Loucy (cell line): ENCODE measurements at regions not wholly inside any gene's neighbourhood (a gene's known extent, or its start where the extent isn't known, plus 50 kb on each side); places are given as distances from the start of the nearest gene placed in this dataset.

Source experiments
- H2AFZ ChIP-seq: fragments of 200-600 bp; sonication (generic); 2 replicates; pipeline ENCODE4 v1.6.0; 2016; ENCODE audit warnings: antibody characterized with exemption, mild to moderate bottlenecking, low read length, moderate library complexity
- H3F3A ChIP-seq: fragments of 200-600 bp; 2 replicates; pipeline ENCODE4 v1.6.0; 2016; ENCODE audit warnings: antibody characterized with exemption, low read depth, mild to moderate bottlenecking
- H3K27me3 ChIP-seq: fragments of 200-600 bp; sonication (generic); 2 replicates; pipeline ENCODE4 v1.6.1; 2014; ENCODE audit warnings: low read length, mild to moderate bottlenecking; ENCODE audit not compliant: insufficient read depth, poor library complexity, severe bottlenecking
- H3K36me3 ChIP-seq: fragments of 200-600 bp; sonication (generic); 2 replicates; pipeline ENCODE4 v1.6.1; 2016; ENCODE audit warnings: low read length; ENCODE audit not compliant: insufficient read depth
- H3K4me1 ChIP-seq: fragments of 200-600 bp; sonication (generic); 2 replicates; pipeline ENCODE4 v1.5.1; 2014; ENCODE audit warnings: low read length, mild to moderate bottlenecking; ENCODE audit not compliant: insufficient read depth, poor library complexity, severe bottlenecking
- H3K4me2 ChIP-seq: fragments of 200-600 bp; sonication (generic); 2 replicates; pipeline ENCODE4 v1.6.0; 2014; ENCODE audit warnings: antibody characterized with exemption, low read length, low read depth, mild to moderate bottlenecking; ENCODE audit not compliant: poor library complexity, severe bottlenecking
- H3K4me3 ChIP-seq: fragments of 200-600 bp; sonication (generic); 2 replicates; pipeline ENCODE4 v1.5.1; 2014; ENCODE audit warnings: low read length, mild to moderate bottlenecking, mixed read lengths; ENCODE audit not compliant: poor library complexity, severe bottlenecking
- H3K79me2 ChIP-seq: fragments of 200-600 bp; sonication (generic); 2 replicates; pipeline ENCODE4 v1.6.1; 2014; ENCODE audit warnings: low read length; ENCODE audit not compliant: insufficient read depth
- H3K9ac ChIP-seq: fragments of 200-600 bp; sonication (generic); 2 replicates; pipeline ENCODE4 v1.6.0; 2014; ENCODE audit warnings: mild to moderate bottlenecking, low read depth, low read length, moderate library complexity; ENCODE audit not compliant: poor library complexity, severe bottlenecking
- H3K9me2 ChIP-seq: fragments of 200-600 bp; sonication (generic); replicated peaks from 2 replicates; pipeline ENCODE4 v1.6.1; 2016; ENCODE audit warnings: low read depth, low read length, mixed read lengths
- H3K9me3 ChIP-seq: fragments of 200-600 bp; sonication (generic); 2 replicates; pipeline ENCODE4 v1.6.1; 2014; ENCODE audit warnings: mild to moderate bottlenecking, antibody characterized with exemption, low read length, low read depth; ENCODE audit not compliant: insufficient read depth
- H4K20me1 ChIP-seq: fragments of 200-600 bp; sonication (generic); 2 replicates; pipeline ENCODE4 v1.6.0; 2014; ENCODE audit warnings: antibody characterized with exemption, low read length, mild to moderate bottlenecking; ENCODE audit not compliant: insufficient read depth, poor library complexity, severe bottlenecking
- EZH2phosphoT487 ChIP-seq: fragments of 200-600 bp; IDR thresholded peaks from 2 replicates; pipeline ENCODE4 v1.6.1; 2018; ENCODE audit warnings: antibody characterized with exemption, mild to moderate bottlenecking, moderate library complexity, borderline replicate concordance
- TF ChIP-seq, protein P1 (sequence below): fragments of 200-600 bp; sonication (generic); conservative IDR thresholded peaks from 2 replicates; pipeline ENCODE4 v1.5.1; 2014; ENCODE audit warnings: mild to moderate bottlenecking, antibody characterized with exemption, low read length

DNA sequence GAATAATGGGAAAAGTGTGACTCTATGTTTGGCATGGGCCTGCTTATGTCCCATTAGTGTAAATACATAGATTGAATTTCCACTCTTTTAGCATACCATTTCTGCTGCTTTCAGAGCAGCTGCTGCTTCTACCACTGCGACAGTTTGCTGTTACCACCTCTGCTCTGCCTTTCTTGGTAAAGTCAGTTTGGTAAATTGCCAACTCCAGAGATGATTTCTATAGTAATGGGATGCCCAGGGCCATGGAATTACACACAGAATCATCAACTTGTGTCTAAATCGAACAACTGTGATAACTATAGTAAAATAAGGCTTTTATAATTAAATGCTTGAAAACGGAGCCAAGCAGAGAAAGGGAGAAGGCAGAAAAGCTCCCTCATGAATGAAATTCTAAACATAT is 168.4 kb upstream of the VEPH1 start:
- H3K4me3 ChIP-seq, result no peak overlapping the region
- H3K27me3 ChIP-seq, result no peaks in the 10 kb centered on the region
- no peaks in the 10 kb centered on the region for H3K9me3 ChIP-seq
- no peaks in the 10 kb centered on the region for H3K4me1 ChIP-seq
- no peak overlapping the region for H3K9ac ChIP-seq
- no peaks in the 10 kb centered on the region for H3K79me2 ChIP-seq
- TF ChIP-seq EZH2phosphoT487, result no peak
- H4K20me1 ChIP-seq, result no peaks in the 10 kb centered on the region
- H3K9me2 ChIP-seq, result no peaks in the 10 kb centered on the region
- H3K36me3 ChIP-seq, result no peaks in the 10 kb centered on the region
- no peak overlapping the region for H3K4me2 ChIP-seq
- H2AFZ ChIP-seq, result no peak overlapping the region
- no peaks in the 10 kb centered on the region for H3F3A ChIP-seq

DNA sequence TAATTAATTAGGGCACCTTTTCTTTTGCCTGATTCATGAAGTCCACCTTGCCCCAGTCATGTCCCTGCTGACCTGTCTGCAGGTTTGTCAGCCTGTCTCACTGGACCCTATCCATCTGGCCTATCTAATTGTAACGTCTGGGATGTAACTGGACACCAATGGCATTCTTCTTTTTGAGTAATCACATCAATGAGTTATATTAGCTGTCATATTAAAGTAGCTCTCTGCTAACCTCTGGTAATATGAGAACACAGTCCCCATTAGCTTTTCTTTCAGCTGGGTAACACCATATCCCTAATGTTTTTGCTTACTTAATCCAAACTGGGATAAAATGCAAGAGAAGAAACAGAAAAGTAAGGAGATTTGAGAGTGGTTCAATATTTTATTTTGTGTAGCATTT is 166.2 kb upstream of the VEPH1 start:
- Histone ChIP-seq H3K36me3 (no peaks in the 10 kb centered on the region), H2AFZ (no peak overlapping the region), H3F3A (no peaks in the 10 kb centered on the region), H3K4me2 (no peak overlapping the region), H3K79me2 (no peaks in the 10 kb centered on the region), H3K27me3 (no peaks in the 10 kb centered on the region), H3K9ac (no peak overlapping the region), H3K9me2 (no peaks in the 10 kb centered on the region), H4K20me1 (no peaks in the 10 kb centered on the region), H3K4me1 (no peaks in the 10 kb centered on the region), H3K9me3 (no peaks in the 10 kb centered on the region), H3K4me3 (no peak overlapping the region)
- TF ChIP-seq EZH2phosphoT487, result no peak
- TF ChIP-seq, protein P1, sequence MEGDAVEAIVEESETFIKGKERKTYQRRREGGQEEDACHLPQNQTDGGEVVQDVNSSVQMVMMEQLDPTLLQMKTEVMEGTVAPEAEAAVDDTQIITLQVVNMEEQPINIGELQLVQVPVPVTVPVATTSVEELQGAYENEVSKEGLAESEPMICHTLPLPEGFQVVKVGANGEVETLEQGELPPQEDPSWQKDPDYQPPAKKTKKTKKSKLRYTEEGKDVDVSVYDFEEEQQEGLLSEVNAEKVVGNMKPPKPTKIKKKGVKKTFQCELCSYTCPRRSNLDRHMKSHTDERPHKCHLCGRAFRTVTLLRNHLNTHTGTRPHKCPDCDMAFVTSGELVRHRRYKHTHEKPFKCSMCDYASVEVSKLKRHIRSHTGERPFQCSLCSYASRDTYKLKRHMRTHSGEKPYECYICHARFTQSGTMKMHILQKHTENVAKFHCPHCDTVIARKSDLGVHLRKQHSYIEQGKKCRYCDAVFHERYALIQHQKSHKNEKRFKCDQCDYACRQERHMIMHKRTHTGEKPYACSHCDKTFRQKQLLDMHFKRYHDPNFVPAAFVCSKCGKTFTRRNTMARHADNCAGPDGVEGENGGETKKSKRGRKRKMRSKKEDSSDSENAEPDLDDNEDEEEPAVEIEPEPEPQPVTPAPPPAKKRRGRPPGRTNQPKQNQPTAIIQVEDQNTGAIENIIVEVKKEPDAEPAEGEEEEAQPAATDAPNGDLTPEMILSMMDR, result no peak

DNA sequence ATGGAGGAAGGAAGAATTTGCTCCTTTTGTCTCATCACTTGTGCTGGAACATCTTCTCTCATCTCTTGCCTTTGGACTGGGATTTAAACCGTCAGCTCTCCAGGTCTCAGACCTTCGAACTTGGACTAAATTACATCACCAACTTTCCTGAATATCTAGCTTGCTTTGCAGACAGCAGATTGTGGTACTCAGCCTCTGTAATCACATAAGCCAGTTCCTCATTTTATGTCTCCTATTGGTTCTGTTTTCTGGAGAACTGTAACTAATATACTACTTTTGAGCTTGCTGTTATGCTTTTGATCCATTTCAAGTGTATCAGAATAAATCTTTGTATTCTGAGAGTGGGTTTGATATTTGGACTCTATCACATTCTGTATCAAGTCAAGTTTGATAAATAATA is 164.3 kb upstream of the VEPH1 start:
- H3K9me2 ChIP-seq, result no peaks in the 10 kb centered on the region
- no peaks in the 10 kb centered on the region for H3K27me3 ChIP-seq
- no peak overlapping the region for H2AFZ ChIP-seq
- H3K36me3 ChIP-seq, result no peaks in the 10 kb centered on the region
- no peaks in the 10 kb centered on the region for H3K79me2 ChIP-seq
- H3K4me2 ChIP-seq, result no peak overlapping the region
- no peak overlapping the region for H3K4me3 ChIP-seq
- H4K20me1 ChIP-seq, result no peaks in the 10 kb centered on the region
- no peaks in the 10 kb centered on the region for H3K4me1 ChIP-seq
- H3F3A ChIP-seq, result no peaks in the 10 kb centered on the region
- TF ChIP-seq, protein P1, result no peak
- no peak for TF ChIP-seq EZH2phosphoT487
- H3K9ac ChIP-seq, result no peak overlapping the region
- no peaks in the 10 kb centered on the region for H3K9me3 ChIP-seq

DNA sequence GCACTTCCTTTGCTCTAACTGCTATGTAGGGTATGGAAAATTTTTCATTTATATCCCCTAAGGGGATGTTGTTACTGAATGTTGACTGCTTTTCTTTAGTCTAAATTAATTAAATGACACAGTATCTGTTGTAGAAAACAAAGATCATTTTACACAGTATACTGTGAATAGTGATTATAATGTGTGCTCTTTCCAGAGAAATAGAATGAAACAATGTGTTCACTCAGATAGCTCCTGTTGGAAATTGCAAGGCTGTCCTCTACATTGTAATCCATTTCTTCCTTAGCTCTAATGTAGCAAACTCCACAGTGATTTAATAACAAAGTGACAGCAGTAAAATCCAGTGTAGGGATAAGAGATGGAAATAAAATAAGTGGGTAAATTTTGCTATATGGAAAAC is 159.0 kb upstream of the VEPH1 start:
- no peak overlapping the region for H3K4me2 ChIP-seq
- no peaks in the 10 kb centered on the region for H3K4me1 ChIP-seq
- no peaks in the 10 kb centered on the region for H3F3A ChIP-seq
- H2AFZ ChIP-seq, result no peak overlapping the region
- H3K9me2 ChIP-seq, result no peaks in the 10 kb centered on the region
- H3K36me3 ChIP-seq, result no peaks in the 10 kb centered on the region
- H4K20me1 ChIP-seq, result no peaks in the 10 kb centered on the region
- H3K4me3 ChIP-seq, result no peak overlapping the region
- no peaks in the 10 kb centered on the region for H3K9me3 ChIP-seq
- no peak overlapping the region for H3K9ac ChIP-seq
- H3K79me2 ChIP-seq, result no peaks in the 10 kb centered on the region
- no peaks in the 10 kb centered on the region for H3K27me3 ChIP-seq
- TF ChIP-seq, protein P1, result no peak
